ENCODE measurements at regions not wholly inside any gene's neighbourhood (a gene's known extent, or its start where the extent isn't known, plus 50 kb on each side); places are given as distances from the start of the nearest gene placed in this dataset.
"Not testable (repeated sequence)": the region's sequence is repeated elsewhere in the genome, so short reads cannot be mapped to it uniquely, and the experiment has no call there.

DNA sequence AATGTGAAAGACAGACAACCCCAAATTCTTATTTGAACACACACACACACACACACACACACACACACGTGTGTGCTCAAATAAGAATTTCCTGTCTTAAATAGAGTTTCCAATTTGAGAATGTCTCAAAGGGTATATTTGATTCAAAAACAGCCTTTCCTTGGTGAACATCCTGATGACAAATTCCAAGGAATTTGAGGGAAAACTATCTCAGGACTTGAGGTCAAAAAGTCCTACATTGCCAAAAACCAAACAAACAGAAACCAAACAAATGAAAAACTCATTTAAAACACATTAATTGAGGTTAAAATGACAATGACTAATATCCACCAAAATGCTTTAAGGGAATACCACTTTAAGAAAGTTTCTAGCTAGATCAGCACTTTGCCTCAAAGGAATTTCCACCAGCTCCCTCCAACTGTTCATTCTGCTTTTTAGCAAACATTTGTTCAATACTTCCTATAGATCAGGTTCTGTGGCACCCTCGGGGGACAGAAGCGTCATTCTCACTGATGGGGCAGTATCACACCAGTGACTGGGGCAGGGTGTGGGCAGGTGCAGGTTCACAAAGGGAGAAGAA is 232.1 kb upstream of the TRIB2 start:
- no peak overlapping the region for H3K27ac ChIP-seq
- TF ChIP-seq CTCF (IDR thresholded peaks at IDR 0.05): no peak
- no peak for TF ChIP-seq ZFX (IDR thresholded peaks at IDR 0.05; ENCODE audit: borderline replicate concordance)

- TF ChIP-seq ZFX (IDR thresholded peaks at IDR 0.05; ENCODE audit: borderline replicate concordance) (no peak), CTCF (IDR thresholded peaks at IDR 0.05) (no peak)
- H3K27ac ChIP-seq: no peak overlapping the region
Measured at GRCh38 chr2:12486205-12487118, 230.3 kb upstream of the TRIB2 start.

DNA sequence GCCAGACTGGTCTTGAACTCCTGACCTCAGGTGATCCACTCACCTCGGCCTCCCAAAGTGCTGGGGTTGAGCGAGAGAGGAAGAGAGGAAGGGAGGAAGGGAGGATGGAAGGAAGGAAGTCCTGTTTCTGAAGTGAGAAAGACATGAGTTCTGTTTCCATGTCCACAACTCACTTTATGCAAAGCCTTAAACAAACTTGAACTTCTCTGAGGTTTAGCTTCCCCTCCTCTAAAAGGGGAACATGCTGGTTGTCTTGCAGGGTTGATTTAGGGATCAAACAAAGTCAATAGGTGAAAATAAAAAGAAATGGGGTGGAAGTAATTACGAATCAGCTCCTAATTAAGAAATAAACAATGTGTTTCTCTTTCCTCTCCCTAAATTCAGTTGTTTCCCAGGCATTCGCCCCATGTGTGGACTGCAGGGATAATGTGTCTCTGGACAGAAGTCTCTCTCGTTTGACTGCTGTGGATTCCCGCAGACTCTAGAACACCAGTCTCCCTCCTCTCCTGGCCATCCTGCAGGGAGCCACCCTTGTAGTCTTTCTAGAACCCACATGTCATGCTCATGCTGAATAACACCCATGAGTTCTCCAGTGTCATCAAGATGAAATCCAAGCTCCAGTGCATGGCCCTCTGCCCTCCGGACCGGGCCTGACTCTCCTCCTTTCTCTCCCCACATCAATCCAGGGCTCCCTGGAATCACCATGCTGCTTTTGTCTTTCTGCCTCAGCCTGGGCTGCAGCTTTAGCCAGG is 229.3 kb upstream of the TRIB2 start:
- no peak for TF ChIP-seq ZFX (IDR thresholded peaks at IDR 0.05; ENCODE audit: borderline replicate concordance)
- TF ChIP-seq CTCF (IDR thresholded peaks at IDR 0.05): no peak
- no peak overlapping the region for H3K27ac ChIP-seq

- H3K27ac ChIP-seq: no peak overlapping the region
- TF ChIP-seq CTCF (IDR thresholded peaks at IDR 0.05) (no peak), ZFX (IDR thresholded peaks at IDR 0.05; ENCODE audit: borderline replicate concordance) (no peak)
Measured at GRCh38 chr2:12488352-12489318, 228.1 kb upstream of the TRIB2 start.

- TF ChIP-seq ZFX (IDR thresholded peaks at IDR 0.05; ENCODE audit: borderline replicate concordance) (no peak), CTCF (IDR thresholded peaks at IDR 0.05) (no peak)
- H3K27ac ChIP-seq: no peak overlapping the region
Measured at GRCh38 chr2:12490641-12491040, 226.1 kb upstream of the TRIB2 start.

DNA sequence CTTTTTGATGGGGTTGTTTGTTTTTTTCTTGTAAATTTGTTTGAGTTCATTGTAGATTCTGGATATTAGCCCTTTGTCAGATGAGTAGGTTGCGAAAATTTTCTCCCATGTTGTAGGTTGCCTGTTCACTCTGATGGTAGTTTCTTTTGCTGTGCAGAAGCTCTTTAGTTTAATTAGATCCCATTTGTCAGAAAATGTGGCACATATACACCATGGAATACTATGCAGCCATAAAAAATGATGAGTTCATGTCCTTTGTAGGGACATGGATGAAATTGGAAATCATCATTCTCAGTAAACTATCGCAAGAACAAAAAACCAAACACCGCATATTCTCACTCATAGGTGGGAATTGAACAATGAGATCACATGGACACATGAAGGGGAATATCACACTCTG is 224.4 kb upstream of the TRIB2 start:
- not testable (repeated sequence) for H3K27ac ChIP-seq

DNA sequence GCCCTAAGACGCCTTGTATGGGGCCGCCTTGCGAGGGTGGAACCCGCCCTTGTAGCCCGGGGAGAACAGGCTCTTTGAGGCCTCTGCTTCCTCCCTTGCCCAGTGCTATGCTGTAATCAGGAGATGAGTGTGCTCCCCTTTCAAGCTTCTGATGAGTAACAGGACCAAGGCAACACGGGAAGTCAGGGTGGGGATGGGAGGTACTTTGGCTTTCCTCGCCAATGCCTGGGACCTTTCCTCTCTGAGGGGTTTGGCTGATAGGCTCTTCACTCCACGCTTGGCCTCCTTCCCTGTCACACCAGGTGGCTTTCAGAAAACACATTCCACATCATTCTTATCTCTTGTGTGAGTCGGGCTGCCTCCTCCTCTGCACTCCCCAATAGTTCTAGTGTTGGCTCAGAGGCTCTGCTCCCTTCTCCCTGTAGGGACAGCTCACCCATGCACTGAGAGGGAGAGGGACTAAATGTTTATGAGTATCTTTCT is 223.7 kb upstream of the TRIB2 start:
- no peak overlapping the region for H3K27ac ChIP-seq

More for the DNA sequence above, 223.7 kb upstream of the TRIB2 start:
- TF ChIP-seq ZFX (IDR thresholded peaks at IDR 0.05; ENCODE audit: borderline replicate concordance): no peak
- TF ChIP-seq CTCF (IDR thresholded peaks at IDR 0.05): no peak

Measured in 22Rv1 (cell line).